Brain microvascular endothelial cell (primary cell): ENCODE measurements at regions not wholly inside any gene's neighbourhood (a gene's known extent, or its start where the extent isn't known, plus 50 kb on each side); places are given as distances from the start of the nearest gene placed in this dataset.

Experiments used
- DNase-seq: peaks from one replicate; pipeline ENCODE4 v3.0.0-alpha.2; 2020
- H3K27ac ChIP-seq: fragments of 250-450 bp; sonication (Bioruptor Pico); 2 replicates; pipeline ENCODE4 v1.5.1; 2020; ENCODE audit warnings: mild to moderate bottlenecking, moderate library complexity
- H3K27me3 ChIP-seq: fragments of 250-450 bp; sonication (Bioruptor Pico); replicated peaks from 2 replicates; pipeline ENCODE4 v1.5.1; 2020; ENCODE audit warnings: mild to moderate bottlenecking
- H3K36me3 ChIP-seq: fragments of 250-450 bp; sonication (Bioruptor Pico); replicated peaks from 2 replicates; pipeline ENCODE4 v1.5.1; 2020; ENCODE audit warnings: mild to moderate bottlenecking
- H3K4me3 ChIP-seq: 2 replicates; pipeline ENCODE4 v1.5.1; 2011; ENCODE audit warnings: low read depth, mild to moderate bottlenecking, control low read depth, low read length, moderate library complexity
- in situ Hi-C: cut with HindIII; loops from 2 replicates; pipeline ENCODE4 v1.10.0; 2017; ENCODE audit warnings: low sequenced_read_pairs, low pct_ligation_motif_present
- TF ChIP-seq, protein P1 (sequence below): IDR thresholded peaks from 2 replicates; pipeline ENCODE4 v1.5.1; 2011; ENCODE audit warnings: low read depth, mild to moderate bottlenecking, moderate library complexity, low read length, control low read depth, inconsistent platforms; ENCODE audit errors: missing control alignments

DNA sequence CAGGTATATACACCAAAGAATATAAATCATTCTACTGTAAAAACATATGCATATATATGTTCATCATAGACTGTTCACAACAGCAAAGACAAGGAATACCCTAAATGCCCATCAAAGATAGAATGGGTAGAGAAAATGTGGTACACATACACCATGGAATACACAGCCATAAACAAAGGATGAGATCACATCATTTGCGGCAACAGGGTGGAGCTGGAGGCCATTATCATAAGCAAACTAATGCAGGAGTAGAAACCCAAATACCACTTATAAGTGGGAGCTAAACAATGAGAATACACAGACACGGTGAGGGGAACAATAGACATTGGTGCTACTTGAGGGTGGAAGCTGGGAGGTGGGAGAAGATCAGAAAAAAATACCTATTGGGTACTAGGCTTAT lies 117.6 kb downstream of the COX7C start:
- H3K27ac ChIP-seq = no peak overlapping the region
- DNase-seq = no peak
- TF ChIP-seq, protein P1, sequence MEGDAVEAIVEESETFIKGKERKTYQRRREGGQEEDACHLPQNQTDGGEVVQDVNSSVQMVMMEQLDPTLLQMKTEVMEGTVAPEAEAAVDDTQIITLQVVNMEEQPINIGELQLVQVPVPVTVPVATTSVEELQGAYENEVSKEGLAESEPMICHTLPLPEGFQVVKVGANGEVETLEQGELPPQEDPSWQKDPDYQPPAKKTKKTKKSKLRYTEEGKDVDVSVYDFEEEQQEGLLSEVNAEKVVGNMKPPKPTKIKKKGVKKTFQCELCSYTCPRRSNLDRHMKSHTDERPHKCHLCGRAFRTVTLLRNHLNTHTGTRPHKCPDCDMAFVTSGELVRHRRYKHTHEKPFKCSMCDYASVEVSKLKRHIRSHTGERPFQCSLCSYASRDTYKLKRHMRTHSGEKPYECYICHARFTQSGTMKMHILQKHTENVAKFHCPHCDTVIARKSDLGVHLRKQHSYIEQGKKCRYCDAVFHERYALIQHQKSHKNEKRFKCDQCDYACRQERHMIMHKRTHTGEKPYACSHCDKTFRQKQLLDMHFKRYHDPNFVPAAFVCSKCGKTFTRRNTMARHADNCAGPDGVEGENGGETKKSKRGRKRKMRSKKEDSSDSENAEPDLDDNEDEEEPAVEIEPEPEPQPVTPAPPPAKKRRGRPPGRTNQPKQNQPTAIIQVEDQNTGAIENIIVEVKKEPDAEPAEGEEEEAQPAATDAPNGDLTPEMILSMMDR = no peak
- H3K27me3 ChIP-seq = no peaks in the 10 kb centered on the region
- in situ Hi-C loops = no loop called here
- no peaks in the 10 kb centered on the region for H3K36me3 ChIP-seq
- H3K4me3 ChIP-seq = no peak overlapping the region

GRCh38 chr5:86737579-86737978 lies 119.8 kb downstream of the COX7C start:
- Histone ChIP-seq H3K27ac (no peak overlapping the region), H3K4me3 (no peak overlapping the region), H3K36me3 (no peaks in the 10 kb centered on the region), H3K27me3 (no peaks in the 10 kb centered on the region)
- TF ChIP-seq, protein P1 = no peak
- no peak for DNase-seq
- in situ Hi-C loops = no loop called here

- Histone ChIP-seq H3K27me3 (no peaks in the 10 kb centered on the region), H3K4me3 (no peak overlapping the region), H3K27ac (no peak overlapping the region), H3K36me3 (no peaks in the 10 kb centered on the region)
- TF ChIP-seq, protein P1 = no peak
- in situ Hi-C loops = no loop called here
- DNase-seq = no peak
Observed at GRCh38 chr5:86748538-86749105, 130.9 kb downstream of the COX7C start.

GRCh38 chr5:86749841-86750240 lies 132.1 kb downstream of the COX7C start:
- DNase-seq = no peak

DNA sequence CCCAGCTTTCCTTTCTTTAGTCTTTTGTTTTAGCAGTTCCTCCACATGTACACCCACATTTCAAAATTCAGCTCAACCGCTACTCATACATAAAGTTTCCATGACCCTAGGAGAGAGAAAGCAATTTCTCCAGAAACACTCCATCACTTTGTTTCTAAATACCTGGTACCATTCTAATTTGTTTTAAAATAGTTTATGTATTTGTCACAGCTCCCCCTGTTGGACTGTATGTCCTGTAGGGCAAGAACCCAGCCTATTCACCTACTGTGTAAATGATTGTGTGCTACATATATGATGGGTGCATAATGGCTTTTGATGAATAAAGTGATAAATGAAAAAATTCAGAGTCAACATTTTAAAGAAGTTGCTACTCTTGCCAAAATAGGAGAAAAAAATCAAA lies 139.1 kb downstream of the COX7C start:
- Histone ChIP-seq H3K27me3 (no peaks in the 10 kb centered on the region), H3K27ac (no peak overlapping the region), H3K36me3 (no peaks in the 10 kb centered on the region), H3K4me3 (no peak overlapping the region)
- in situ Hi-C loops = no loop called here
- TF ChIP-seq, protein P1 = no peak
- DNase-seq = no peak

More at GRCh38 chr5:86749841-86750240, 132.1 kb downstream of the COX7C start:
- TF ChIP-seq, protein P1 = no peak
- Histone ChIP-seq H3K27ac (no peak overlapping the region), H3K27me3 (no peaks in the 10 kb centered on the region), H3K36me3 (no peaks in the 10 kb centered on the region), H3K4me3 (no peak overlapping the region)
- in situ Hi-C loops = no loop called here

DNA sequence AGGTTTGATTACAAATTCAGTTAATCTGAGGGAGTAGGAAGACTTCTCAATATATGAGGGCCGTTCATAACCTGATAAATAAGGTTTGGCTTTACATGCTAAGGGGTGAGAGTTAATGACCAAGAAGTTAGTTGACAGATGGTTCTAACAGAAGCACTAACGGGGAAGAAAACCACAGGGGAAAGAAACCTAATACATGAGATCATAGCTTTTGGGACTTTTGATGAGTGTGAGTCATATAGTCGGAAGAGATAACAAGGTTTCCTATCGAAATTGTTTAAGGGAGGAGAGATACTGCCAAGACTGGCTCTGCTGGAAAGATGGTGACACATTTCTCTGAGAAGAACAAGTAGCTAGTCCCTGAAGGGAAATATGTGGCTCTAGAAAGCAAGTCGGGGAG lies 140.1 kb downstream of the COX7C start:
- H3K27me3 ChIP-seq = no peaks in the 10 kb centered on the region
- DNase-seq = no peak
- H3K4me3 ChIP-seq = no peak overlapping the region
- TF ChIP-seq, protein P1 = no peak
- in situ Hi-C loops = no loop called here
- no peaks in the 10 kb centered on the region for H3K36me3 ChIP-seq
- no peak overlapping the region for H3K27ac ChIP-seq
